ENCODE measurements at regions not wholly inside any gene's neighbourhood (a gene's known extent, or its start where the extent isn't known, plus 50 kb on each side); places are given as distances from the start of the nearest gene placed in this dataset.
"Not testable (repeated sequence)": the region's sequence is repeated elsewhere in the genome, so short reads cannot be mapped to it uniquely, and the experiment has no call there.

GRCh38 chr4:164095313-164096110 is 601.0 kb downstream of the TMA16 start:
- no peak for DNase-seq

DNA sequence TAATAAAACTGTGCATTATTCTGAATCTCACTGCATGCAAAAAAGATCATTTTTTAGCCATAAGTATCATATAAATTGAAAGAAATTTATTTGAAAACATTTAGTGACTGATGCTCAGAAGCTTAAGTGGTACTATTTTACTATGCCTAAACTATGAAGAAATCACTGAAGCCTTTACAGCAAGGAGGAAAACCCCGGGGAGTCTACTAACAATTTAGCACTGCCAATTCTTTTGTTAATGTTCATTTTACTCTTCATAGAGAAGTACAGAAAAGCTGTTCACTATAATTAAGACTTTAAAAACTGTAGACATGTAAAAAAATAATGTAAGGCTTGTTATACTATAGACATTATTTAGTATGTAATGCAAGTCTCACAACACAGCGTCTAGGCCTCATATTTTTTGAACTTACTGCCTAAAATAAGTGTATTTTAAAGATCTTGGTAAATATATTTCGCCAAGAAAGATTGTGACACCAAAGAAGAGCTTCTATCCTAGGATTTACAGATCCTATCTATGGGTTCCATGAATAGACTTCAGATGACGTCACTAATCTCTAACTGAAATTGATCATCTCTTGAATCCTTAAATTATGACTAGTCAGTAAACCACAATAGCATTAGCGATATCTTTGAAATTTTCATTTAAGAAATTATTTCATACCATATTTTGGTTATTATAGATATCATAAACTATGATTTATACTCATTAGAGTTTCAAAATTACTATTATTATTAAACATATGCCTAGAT is 602.5 kb downstream of the TMA16 start:
- DNase-seq = no peak

GRCh38 chr4:164100741-164101365 is 606.4 kb downstream of the TMA16 start:
- DNase-seq = not testable (repeated sequence)

DNA sequence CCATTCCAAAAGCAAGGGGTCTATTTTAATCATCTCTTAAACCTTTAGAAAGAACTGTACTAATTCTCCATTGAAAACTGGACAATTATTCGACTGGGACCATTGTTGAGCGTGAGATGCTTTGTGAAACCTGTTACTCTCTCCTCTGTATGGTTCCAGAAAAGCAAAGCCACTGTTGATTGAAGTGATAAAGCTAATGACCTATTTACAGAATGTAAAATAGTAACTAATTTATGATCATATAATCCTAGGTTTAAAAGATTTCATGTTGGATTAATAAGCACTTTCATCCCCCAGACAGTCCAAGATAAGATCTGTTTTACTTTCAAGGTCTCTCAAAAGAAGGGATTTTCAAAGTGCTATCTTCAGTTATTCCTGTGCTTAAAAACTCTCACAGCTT is 614.5 kb downstream of the TMA16 start:
- no peak for DNase-seq

GRCh38 chr4:164109503-164109902 is 615.0 kb downstream of the TMA16 start:
- DNase-seq = no peak

DNA sequence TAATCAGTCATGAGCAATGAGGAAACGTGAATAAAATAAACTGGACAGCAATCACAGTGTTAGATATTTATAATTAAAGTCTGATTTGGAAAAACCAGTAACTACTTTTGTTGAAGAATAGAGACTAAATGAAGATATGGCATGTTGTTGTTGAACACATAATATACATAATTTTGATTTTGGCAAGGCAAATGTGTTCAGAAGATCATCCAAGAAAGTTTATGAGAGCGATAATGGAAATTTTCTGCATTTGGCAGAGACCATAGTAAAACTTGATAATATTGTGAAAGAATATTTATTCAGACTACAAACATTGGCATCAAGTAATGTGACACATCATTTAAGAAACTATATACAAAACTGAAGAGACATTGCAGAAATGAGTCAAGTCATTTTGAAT is 620.7 kb downstream of the TMA16 start:
- DNase-seq = no peak

GRCh38 chr4:164116286-164116685 is 621.8 kb downstream of the TMA16 start:
- no peak for DNase-seq

DNA sequence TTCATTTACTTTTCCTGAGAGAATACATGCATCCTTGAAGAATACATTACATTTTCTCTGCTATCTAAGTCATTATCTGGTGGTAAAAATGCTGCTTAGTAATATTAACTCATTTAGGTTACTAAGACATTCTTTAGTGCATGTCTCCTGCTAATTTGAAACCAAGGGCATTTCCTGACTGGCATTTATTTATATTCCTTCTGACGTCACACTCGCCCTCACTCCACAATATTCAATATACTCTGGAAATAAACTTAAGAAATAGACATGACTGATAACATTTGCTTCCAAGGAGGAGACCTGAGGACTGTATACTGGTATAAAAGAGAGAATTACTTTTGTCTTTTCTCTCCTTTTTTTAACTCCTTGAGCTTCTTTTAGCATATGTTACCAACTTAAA is 619.5 kb upstream of the SMIM31 start:
- DNase-seq = no peak

- DNase-seq = no peak
These were observed 617.7 kb upstream of the SMIM31 start for GRCh38 chr4:164136180-164136616.

DNA sequence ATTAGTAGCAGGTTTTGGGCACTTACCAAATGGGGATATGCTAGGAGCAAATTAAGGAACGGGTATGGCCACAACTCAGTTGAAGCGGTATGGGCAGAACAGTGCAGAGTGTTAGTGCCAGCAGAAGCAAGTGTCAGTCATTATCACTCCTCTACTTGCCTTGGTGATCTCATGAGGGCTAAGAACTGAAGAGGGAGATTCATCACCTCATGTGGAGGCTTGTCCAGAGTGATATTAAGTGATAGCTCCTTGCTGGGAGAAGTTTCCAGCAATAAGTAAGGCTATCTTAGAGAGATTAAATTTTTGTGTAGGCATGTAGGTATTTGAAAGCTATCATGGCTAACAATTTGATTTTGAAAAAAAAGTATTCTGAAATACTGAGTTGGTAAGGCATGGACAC is 615.4 kb upstream of the SMIM31 start:
- no peak for DNase-seq

GRCh38 chr4:164139291-164139690 is 614.6 kb upstream of the SMIM31 start:
- no peak for DNase-seq

DNA sequence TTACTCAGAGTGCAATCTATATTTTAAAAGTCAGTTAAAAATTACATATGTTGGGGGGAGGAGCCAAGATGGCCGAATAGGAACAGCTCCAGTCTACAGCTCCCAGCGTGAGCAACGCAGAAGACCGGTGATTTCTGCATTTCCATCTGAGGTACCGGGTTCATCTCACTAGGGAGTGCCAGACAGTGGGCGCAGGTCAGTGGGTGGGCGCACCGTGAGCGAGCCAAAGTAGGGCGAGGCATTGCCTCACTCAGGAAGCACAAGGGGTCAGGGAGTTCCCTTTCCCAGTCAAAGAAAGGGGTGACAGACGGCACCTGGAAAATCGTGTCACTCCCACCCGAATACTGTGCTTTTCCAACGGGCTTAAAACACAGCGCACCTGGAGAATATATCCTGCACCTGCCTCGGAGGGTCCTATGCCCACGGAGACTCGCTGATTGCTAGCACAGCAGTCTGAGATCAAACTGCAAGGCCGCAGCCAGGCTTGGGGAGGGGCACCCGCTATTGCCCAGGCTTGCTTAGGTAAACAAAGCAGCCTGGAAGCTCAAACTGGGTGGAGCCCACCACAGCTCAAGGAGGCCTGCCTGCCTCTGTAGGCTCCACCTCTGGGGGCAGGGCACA is 612.1 kb upstream of the SMIM31 start:
- DNase-seq = not testable (repeated sequence)

DNA sequence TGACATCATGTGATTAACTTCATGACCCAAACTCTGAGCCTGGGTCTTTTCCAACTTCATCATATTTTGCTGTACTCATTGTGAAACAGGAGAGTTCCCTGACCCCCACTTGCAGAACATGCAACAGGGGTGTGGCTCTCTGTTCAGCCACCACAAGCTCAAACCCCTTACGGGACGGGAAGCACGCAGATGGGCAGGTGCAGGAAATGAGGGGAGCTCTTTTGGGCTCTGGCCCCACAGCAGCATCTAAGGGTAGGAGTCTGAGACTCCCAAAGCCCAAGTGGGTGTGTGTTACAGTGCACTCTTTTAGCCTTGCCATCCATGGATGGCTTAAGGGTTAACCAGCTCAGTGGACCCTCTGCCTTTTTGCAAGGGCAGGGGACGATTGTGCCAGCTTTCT is 599.5 kb upstream of the SMIM31 start:
- DNase-seq = no peak

DNA sequence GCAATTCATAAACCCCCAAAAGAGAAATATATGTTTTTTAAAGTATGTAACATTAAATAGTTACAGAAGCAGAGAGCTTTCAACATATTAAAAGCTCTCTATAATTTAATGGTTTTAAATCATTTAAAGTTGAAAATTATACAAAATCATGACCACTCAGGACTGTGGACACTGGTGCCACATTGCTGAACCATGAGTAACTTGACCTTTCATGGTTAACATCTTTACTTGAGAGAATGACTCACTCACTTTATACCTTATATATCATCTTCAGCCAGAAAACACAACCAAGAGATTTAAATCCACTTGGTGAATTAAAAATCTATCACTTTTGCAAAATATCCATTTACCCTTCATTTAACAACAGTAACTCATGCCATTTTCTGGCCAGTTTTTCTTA is 584.3 kb upstream of the SMIM31 start:
- no peak for DNase-seq

- no peak for DNase-seq
These were observed 576.8 kb upstream of the SMIM31 start for GRCh38 chr4:164177153-164177552.

DNA sequence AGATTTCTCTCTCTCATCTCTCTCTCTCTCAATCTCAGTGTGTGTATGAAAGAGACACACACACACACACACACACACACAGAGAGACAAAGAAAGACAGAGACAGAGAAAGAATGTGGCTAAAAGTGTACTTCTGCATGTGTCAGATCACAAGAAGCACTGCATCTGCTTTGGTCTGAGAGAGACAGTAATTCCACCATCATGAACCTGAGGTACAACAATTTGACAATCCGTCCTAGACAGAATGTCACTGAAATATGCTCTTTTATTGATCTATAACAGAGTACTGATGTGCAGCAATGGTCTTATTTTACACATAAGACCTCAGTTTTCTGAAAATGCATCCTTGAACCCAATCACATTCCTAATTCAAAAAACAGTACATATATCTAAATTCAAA is 576.2 kb upstream of the SMIM31 start:
- DNase-seq = no peak

DNA sequence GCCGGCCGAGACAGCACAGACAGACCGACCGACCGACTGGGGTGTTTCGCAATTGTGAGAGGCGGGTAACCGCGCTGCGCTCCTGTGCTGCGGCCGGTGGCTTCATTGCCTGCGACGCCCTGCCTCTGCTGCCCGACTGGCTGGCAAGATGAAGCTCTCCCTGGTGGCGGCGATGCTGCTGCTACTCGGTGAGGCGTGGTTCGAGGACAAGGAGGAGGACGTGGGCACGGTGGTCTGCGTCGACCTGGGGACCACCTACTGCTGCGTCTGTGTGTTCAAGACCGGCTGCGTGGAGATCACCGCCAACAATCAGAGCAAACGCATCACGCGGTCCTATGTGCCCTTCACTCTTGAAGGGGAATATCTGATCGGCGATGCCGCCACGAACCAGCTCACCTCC is 565.7 kb upstream of the SMIM31 start:
- DNase-seq = no peak

GRCh38 chr4:164192844-164193243 is 561.1 kb upstream of the SMIM31 start:
- DNase-seq = no peak

DNA sequence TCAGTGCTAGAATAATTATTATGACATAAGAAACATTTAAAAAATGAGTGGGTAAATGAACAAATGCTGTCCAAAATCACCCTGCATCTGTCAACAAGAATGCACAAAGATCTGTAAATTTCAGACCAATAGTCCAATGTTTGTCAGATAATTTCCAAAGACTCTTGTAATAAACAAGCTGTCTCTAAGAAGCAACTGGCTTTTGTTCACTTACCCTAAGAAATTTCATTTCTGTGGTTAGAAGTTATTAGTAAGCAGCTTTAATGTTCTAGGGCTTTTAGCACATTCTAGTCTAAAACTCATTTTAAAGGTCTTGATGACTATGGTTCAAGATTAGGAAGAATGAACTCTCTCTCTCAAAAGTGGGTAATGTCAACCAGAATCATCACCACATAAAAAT is 560.3 kb upstream of the SMIM31 start:
- DNase-seq = no peak

GRCh38 chr4:164197556-164197955 is 556.4 kb upstream of the SMIM31 start:
- DNase-seq = no peak

DNA sequence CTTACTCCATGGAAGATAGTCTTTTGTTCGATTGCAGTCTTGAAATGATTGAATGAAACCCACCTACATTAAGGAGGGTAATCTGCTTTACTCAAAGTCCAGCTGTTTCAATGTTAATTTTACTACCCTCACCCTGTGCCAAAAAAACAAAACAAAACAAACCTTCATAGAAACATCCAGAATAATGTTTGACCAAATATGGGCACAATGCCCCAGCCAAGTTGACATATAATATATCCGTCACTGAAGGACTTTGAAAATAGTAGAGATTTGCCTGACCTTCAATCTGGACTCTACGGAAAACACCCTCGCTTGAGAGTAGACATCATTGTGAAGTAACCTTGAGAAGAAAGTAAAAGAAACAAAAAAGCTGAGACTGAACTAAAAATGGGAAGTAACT is 550.5 kb upstream of the SMIM31 start:
- DNase-seq = no peak

- no peak for DNase-seq
These were observed 549.5 kb upstream of the SMIM31 start for GRCh38 chr4:164204434-164204833.

GRCh38 chr4:164207460-164207859 is 546.5 kb upstream of the SMIM31 start:
- DNase-seq = no peak
